PC-9 (cell line): ENCODE measurements at regions not wholly inside any gene's neighbourhood (a gene's known extent, or its start where the extent isn't known, plus 50 kb on each side); places are given as distances from the start of the nearest gene placed in this dataset.

Experiments
- EZH2 ChIP-seq: fragments of 200-600 bp; sonication (generic); IDR thresholded peaks from 2 replicates; pipeline ENCODE4 v1.8.0; 2017; ENCODE audit warnings: antibody characterized with exemption, low read depth
- TF ChIP-seq, protein P1 (sequence below): fragments of 200-600 bp; sonication (generic); conservative IDR thresholded peaks from 2 replicates; pipeline ENCODE4 v1.6.1; 2017; ENCODE audit warnings: mixed run types, antibody characterized with exemption, mild to moderate bottlenecking, moderate library complexity

DNA sequence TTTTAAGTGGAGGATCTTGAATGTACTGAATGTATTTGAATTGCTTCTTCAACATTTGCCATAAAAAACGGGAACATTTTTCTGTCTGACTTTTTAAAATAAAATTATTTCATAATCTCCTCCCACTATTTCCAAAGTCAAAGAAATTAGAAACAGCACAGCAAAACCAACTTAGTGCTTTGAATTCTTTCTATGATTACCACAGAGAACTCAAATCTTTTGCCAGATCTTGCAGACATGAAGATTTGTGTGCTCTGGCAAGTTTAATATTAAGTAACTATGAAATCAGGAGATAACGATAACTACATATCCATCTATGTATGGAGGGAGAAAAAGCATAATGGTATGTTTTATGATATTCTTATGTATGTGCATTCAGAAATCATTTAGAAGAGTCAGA is 982.2 kb downstream of the PCDH7 start:
- TF ChIP-seq, protein P1, sequence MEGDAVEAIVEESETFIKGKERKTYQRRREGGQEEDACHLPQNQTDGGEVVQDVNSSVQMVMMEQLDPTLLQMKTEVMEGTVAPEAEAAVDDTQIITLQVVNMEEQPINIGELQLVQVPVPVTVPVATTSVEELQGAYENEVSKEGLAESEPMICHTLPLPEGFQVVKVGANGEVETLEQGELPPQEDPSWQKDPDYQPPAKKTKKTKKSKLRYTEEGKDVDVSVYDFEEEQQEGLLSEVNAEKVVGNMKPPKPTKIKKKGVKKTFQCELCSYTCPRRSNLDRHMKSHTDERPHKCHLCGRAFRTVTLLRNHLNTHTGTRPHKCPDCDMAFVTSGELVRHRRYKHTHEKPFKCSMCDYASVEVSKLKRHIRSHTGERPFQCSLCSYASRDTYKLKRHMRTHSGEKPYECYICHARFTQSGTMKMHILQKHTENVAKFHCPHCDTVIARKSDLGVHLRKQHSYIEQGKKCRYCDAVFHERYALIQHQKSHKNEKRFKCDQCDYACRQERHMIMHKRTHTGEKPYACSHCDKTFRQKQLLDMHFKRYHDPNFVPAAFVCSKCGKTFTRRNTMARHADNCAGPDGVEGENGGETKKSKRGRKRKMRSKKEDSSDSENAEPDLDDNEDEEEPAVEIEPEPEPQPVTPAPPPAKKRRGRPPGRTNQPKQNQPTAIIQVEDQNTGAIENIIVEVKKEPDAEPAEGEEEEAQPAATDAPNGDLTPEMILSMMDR = no peak
- TF ChIP-seq EZH2 = no peak
